Activated CD8-positive, alpha-beta memory T cell treated with anti-CD3 and anti-CD28 coated beads, Interleukin-2, amount 10 ng/mL, durations not matched to agents 7 days and 5 days (primary cell): ENCODE measurements at regions not wholly inside any gene's neighbourhood (a gene's known extent, or its start where the extent isn't known, plus 50 kb on each side); places are given as distances from the start of the nearest gene placed in this dataset.

ENCODE experiments used
- ATAC-seq: fragments of 150-1000 bp; cut with Tn5 transposase; one replicate; pipeline ENCODE4 v1.10.0; 2021; ENCODE audit warnings: moderate library complexity
- CTCF ChIA-PET: fragments of 350-600 bp; sonication (Branson Sonifier 250); formaldehyde crosslinking; loops from one replicate; lab custom pipeline; 2021; ENCODE audit warnings: antibody characterized with exemption; lab: Charles Lee
- DNase-seq: peaks from one replicate; pipeline ENCODE4 v3.0.0-alpha.2; 2020
- H3K27ac Mint-ChIP-seq: one replicate; pipeline ENCODE4 v1.8.0; 2021; ENCODE audit warnings: mild to moderate bottlenecking, mixed read lengths
- H3K27me3 Mint-ChIP-seq: one replicate; pipeline ENCODE4 v1.8.0; 2021; ENCODE audit warnings: mixed read lengths
- H3K36me3 Mint-ChIP-seq: one replicate; pipeline ENCODE4 v1.8.0; 2021; ENCODE audit warnings: mild to moderate bottlenecking, mixed read lengths
- H3K4me1 Mint-ChIP-seq: one replicate; pipeline ENCODE4 v1.8.0; 2021; ENCODE audit warnings: mixed read lengths
- H3K4me3 Mint-ChIP-seq: one replicate; pipeline ENCODE4 v1.8.0; 2021; ENCODE audit warnings: mild to moderate bottlenecking, moderate library complexity, mixed read lengths
- H3K9me3 Mint-ChIP-seq: one replicate; pipeline ENCODE4 v1.8.0; 2022; ENCODE audit warnings: low read depth, mixed read lengths

DNA sequence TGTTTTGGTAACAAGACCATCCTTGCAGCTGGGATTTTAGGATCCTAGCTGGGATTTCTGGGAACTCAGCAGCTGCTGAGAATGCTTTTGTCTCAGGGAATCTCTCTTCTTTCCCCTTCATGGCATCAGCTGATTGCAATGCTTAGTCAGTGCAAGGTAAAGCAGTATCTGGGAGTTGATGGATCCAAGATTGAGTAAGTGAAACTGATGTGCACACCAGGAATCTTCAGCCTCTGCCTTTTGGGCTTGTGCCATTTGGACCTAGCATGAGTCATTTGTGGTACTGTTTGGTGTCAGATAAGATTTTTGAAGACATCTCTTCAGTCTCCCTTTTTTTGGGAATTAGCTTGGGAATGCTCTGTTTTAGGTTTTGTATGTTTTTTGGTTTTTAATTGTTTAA lies 363.3 kb upstream of the TFPI start:
- CTCF ChIA-PET = no interaction called here
- ATAC-seq (no peak), DNase-seq (no peak)
- Mint-ChIP-seq H3K9me3 (peaks cover 2% of the 10 kb centered on the region), H3K27me3 (no peaks in the 10 kb centered on the region), H3K4me1 (no peaks in the 10 kb centered on the region), H3K4me3 (no peak overlapping the region), H3K36me3 (no peaks in the 10 kb centered on the region), H3K27ac (no peak overlapping the region)

DNA sequence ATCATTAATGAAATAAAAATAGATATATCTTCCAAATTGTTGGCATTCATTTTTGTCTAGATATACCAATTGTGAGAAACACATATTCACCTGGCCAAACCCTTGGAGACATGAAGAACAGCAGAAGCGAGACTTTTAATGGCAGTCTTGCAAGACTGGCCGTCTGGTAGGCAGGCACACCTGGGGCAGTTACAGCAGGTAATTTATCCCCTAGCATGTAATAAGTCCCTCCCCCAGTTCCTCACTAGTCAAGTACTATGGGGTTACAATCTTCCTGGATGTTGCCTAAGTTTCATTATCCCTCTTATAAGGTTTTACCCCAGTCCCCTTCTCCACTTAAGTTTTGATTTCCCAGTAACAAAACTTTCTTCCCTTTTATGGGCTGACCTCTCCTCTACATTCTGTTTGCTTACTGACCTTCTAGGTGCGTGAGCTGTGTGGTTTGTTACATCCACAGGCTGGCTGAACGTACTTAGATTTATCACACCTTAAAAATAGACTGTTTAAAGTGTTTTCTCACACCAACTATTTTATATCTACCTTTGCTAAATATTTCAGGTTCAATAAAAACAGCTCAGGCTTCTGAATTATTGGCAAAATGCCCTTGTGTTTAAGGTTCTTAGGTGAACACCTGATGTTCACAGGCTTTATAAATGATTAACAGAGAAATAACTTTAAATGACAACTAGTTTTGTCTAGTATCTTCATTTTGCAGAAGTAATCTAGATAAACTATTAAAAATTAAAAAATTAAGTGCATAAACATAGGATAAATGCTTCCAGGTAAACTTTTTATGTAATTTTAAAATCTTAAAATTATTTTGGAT lies 365.0 kb upstream of the TFPI start:
- H3K4me1 Mint-ChIP-seq = no peaks in the 10 kb centered on the region

DNA sequence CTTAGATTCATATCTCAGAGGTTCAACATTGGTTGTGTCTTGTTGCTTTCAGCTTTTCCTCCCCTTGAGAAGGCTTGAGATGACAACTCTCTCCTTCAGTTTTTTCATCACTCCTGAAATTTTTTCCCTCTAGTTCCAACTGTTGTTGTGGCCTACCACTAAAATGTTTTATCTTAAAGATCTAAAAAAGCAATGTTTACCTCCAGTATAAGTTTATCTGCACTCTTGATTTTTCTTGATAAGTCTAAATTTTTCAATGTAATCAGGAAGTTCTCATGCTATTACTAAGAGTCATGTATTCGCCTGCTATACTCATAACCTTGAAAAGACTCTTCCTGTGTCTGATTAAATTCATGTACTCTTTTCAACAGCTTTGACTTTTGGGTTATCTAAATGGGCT lies 366.3 kb upstream of the TFPI start:
- Mint-ChIP-seq H3K27ac (no peak overlapping the region), H3K4me1 (no peaks in the 10 kb centered on the region), H3K4me3 (no peak overlapping the region), H3K9me3 (peaks cover 2% of the 10 kb centered on the region), H3K36me3 (no peaks in the 10 kb centered on the region), H3K27me3 (no peaks in the 10 kb centered on the region)
- ATAC-seq (no peak), DNase-seq (no peak)
- CTCF ChIA-PET = no interaction called here

More for the DNA sequence above, 365.0 kb upstream of the TFPI start:
- H3K36me3 Mint-ChIP-seq = no peaks in the 10 kb centered on the region
- DNase-seq = no peak
- no peaks in the 10 kb centered on the region for H3K27me3 Mint-ChIP-seq
- peaks cover 2% of the 10 kb centered on the region for H3K9me3 Mint-ChIP-seq
- no peak overlapping the region for H3K27ac Mint-ChIP-seq
- ATAC-seq = no peak
- CTCF ChIA-PET = no interaction called here
- no peak overlapping the region for H3K4me3 Mint-ChIP-seq

DNA sequence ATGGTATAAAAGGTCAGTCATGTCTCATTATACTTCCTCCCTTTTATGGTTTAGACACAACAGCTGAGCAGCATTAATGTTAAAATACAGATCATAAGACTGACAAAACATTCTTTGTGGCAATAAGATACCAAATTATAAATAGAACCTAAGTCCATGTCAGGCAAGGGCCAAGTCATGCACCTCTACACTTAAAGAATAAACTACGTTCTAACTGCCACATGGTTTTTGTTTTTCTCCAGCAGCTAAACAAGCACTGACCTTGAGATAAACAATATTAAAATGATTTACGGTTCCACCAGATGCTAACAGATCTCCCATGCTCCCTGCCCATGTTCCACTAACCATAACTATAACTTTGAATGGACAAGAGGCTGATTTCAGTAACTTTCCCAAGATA lies 368.6 kb upstream of the TFPI start:
- Mint-ChIP-seq H3K4me3 (no peak overlapping the region), H3K4me1 (no peaks in the 10 kb centered on the region), H3K36me3 (no peaks in the 10 kb centered on the region), H3K9me3 (peaks cover 2% of the 10 kb centered on the region), H3K27me3 (no peaks in the 10 kb centered on the region), H3K27ac (no peak overlapping the region)
- ATAC-seq (no peak), DNase-seq (no peak)
- CTCF ChIA-PET = no interaction called here

DNA sequence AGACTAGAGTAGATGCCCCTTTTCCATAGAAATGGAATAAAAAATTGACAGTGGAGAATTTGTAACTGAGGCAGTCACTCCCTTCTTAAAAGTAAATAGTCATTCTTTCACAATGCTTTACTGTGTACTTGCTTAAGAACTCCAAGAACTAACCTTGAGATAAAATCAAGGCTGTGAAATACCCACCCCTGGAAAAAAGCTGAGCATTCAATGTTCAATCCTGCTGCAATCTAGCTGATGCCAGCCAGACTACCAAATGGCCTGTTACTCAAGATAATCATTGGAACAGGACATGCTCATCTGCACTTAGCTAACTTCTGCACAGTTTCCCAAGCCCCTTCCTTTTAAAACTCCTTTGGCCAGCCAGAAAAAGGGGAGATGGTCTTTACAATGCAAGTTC lies 367.4 kb upstream of the GULP1 start:
- ATAC-seq = no peak
- Mint-ChIP-seq H3K4me3 (no peak overlapping the region), H3K4me1 (no peaks in the 10 kb centered on the region), H3K27me3 (no peaks in the 10 kb centered on the region), H3K27ac (no peak overlapping the region), H3K36me3 (no peaks in the 10 kb centered on the region), H3K9me3 (peaks cover 2% of the 10 kb centered on the region)
- CTCF ChIA-PET = no interaction called here
- no peak for DNase-seq

DNA sequence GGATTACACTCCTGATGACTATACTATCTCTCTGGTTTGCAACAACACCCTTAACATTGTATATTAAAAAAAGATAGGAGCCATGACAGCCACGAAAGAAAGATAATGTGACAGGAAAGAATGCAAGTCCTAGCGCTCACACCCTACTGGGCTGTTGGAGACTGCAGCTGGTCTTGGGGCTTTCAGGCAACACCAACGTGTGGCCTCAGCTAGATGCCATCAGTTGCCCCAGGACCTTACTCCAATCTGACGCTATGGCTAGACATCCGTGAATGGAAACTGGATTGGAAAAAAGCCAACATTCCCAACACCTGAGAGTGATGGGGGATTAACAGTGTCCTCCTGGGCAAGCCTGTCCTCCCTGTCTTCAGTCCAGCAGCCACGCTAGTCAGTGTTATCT lies 357.4 kb upstream of the GULP1 start:
- H3K4me1 Mint-ChIP-seq = no peaks in the 10 kb centered on the region
- no peaks in the 10 kb centered on the region for H3K9me3 Mint-ChIP-seq
- no peak for ATAC-seq
- H3K27ac Mint-ChIP-seq = no peak overlapping the region
- CTCF ChIA-PET = no interaction called here
- no peaks in the 10 kb centered on the region for H3K36me3 Mint-ChIP-seq
- no peaks in the 10 kb centered on the region for H3K27me3 Mint-ChIP-seq
- DNase-seq = no peak
- H3K4me3 Mint-ChIP-seq = no peak overlapping the region

DNA sequence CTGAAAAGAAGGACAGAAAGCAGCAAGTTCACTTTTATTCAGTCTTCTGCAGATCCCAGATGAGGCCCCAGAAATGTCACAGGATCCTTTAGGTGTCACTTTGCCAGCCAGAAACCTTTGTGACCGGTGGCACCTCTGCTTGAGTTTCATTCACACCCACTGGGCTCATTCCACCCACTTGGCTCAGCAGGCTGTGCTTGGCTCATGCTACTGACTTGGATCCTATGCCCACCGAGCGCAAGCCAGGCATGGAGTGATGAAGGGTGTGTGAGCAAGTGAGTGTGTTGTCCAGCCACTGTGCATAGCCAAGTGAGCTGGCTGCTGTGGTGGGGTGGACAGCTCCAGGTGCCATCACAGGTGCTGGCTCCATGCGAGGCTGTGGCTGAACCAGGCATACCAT lies 357.0 kb upstream of the GULP1 start:
- Mint-ChIP-seq H3K36me3 (no peaks in the 10 kb centered on the region), H3K27me3 (no peaks in the 10 kb centered on the region), H3K27ac (no peak overlapping the region), H3K4me1 (no peaks in the 10 kb centered on the region), H3K9me3 (no peaks in the 10 kb centered on the region), H3K4me3 (no peak overlapping the region)
- no peak for DNase-seq
- no peak for ATAC-seq
- CTCF ChIA-PET = no interaction called here

DNA sequence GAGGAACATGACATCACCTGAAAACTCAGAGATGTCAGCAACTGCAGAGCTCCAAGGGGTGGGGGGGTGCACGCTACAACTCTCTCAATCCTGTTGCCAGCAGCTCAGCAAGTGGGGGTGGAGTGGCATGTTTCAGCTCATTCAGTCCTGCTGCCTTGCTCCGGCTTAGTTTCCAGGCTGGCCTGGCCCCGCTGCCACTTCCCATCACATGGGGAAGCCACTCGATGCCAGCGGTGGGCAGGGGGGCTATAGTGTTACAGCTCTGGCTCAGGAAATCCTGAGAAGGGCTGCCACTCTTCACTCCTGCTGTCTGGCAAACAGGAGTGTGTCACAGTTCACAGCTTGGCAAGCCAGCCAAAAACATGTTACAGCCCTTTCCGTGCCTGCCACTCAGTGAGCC lies 356.5 kb upstream of the GULP1 start:
- no peaks in the 10 kb centered on the region for H3K4me1 Mint-ChIP-seq
- no peak for ATAC-seq

DNA sequence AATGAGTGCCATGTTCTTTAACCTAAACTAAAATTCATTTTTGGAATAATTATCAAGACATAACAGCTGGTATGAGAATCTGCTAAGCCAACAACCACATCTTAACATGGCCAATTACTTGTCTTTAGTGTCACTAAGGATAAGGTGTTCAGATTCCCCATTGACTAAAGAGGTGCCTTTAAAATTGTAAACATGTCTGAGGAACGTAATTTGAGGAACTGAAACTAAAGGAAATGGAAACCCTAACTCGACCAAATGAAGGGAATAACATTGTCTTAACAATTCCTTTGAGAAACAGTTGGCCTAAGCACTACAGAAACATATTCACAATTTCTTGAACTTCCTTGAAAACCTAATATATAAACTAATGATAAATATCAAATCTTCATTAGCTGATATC lies 355.4 kb upstream of the GULP1 start:
- no peak for ATAC-seq
- Mint-ChIP-seq H3K36me3 (no peaks in the 10 kb centered on the region), H3K4me3 (no peak overlapping the region), H3K27ac (no peak overlapping the region), H3K9me3 (no peaks in the 10 kb centered on the region), H3K4me1 (no peaks in the 10 kb centered on the region), H3K27me3 (no peaks in the 10 kb centered on the region)
- DNase-seq = no peak
- CTCF ChIA-PET = no interaction called here

More for the DNA sequence above, 356.5 kb upstream of the GULP1 start:
- Mint-ChIP-seq H3K4me3 (no peak overlapping the region), H3K9me3 (no peaks in the 10 kb centered on the region), H3K27me3 (no peaks in the 10 kb centered on the region), H3K27ac (no peak overlapping the region), H3K36me3 (no peaks in the 10 kb centered on the region)
- CTCF ChIA-PET = no interaction called here
- no peak for DNase-seq

DNA sequence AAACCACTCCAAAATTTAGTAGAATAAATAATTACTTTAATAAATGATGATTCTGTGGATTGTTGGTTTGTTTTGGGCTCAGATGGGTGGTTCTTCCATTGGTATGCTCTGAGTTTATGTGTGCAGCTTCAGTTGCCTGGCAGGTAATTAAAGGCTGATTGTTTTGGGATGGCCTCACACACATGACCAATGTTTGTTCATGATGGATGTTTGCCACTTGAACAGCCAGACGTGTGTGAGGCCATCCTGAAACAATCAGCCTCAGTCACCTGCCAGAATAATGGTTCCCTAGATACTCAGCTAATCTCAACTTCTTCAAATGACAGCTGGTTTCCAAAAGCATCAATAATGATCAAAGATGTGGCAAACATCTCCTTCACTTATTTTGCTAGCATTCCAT lies 352.5 kb upstream of the GULP1 start:
- Mint-ChIP-seq H3K27ac (no peak overlapping the region), H3K4me3 (no peak overlapping the region), H3K27me3 (no peaks in the 10 kb centered on the region), H3K4me1 (no peaks in the 10 kb centered on the region), H3K9me3 (no peaks in the 10 kb centered on the region), H3K36me3 (no peaks in the 10 kb centered on the region)
- ATAC-seq = no peak
- CTCF ChIA-PET = no interaction called here
- no peak for DNase-seq

DNA sequence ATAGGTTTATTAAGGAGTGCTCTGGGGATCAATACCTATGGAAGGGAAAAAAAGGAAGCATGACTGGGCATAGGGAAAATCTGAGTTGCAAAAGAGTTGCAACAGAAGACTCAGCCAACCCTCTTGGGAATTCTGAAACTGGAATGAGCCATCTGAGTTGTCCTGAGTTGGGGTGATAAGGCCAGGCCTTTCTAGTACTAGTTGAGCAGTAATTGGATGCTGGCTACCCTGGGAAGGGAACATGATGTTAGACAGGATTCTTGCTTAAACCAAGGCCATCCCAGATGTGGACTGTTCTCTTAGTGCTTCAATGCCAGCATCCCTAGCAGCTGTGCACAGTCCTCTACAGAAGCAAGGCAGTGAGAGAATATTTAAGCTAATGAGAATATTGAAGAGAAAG lies 348.8 kb upstream of the GULP1 start:
- CTCF ChIA-PET = no interaction called here
- Mint-ChIP-seq H3K4me3 (no peak overlapping the region), H3K9me3 (no peaks in the 10 kb centered on the region), H3K27me3 (no peaks in the 10 kb centered on the region), H3K36me3 (no peaks in the 10 kb centered on the region), H3K27ac (no peak overlapping the region), H3K4me1 (no peaks in the 10 kb centered on the region)
- ATAC-seq (no peak), DNase-seq (no peak)

DNA sequence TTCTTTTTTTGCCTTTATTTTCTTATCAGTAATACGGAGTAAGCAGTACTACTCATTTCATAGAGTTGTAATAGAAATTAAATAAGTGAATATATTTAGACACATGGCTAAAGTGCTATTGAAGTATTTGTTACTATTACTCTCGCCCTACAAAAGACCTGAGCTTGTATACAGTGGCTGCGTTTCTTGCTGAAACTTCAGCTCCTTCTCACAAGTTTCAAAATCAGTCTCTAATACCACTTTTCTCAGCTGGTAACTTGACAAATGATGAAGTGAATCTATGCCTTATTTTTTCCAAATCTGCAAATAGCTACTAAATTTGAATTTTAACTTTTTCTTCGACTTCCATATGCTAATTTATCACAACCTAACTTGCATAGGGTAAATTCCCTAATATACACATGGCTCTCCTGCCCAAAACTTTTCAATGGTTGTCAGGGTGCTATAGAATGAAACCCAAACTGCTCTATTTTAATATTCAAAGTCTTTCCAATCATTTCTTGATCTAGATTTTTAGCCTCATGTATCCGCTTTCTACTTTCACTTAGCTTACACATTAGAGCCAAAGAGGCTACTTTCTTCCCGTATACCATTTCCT lies 347.8 kb upstream of the GULP1 start:
- Mint-ChIP-seq H3K4me3 (no peak overlapping the region), H3K27ac (no peak overlapping the region), H3K4me1 (no peaks in the 10 kb centered on the region), H3K36me3 (no peaks in the 10 kb centered on the region), H3K27me3 (no peaks in the 10 kb centered on the region), H3K9me3 (no peaks in the 10 kb centered on the region)
- DNase-seq (no peak), ATAC-seq (no peak)
- CTCF ChIA-PET = no interaction called here

DNA sequence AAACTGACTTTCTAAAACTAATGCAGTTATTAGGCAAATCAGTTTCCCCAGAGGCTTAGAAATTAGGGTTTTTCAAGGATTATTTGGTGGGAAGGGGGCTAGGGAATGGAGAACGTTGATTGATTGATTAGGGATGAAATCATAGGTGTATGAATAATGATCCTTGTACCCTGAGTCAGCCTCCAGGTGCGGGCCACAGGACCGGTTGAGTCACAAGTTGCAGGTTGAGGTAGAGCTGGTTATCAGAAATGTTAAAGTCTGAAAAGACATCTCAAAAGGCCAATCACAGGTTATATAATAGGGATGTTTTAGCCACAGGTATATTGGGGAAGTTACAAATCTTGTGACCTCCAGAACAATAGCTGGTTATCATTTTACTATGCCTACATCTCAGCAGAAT lies 341.8 kb upstream of the GULP1 start:
- ATAC-seq (no peak), DNase-seq (no peak)
- H3K27me3 Mint-ChIP-seq = no peaks in the 10 kb centered on the region
- peaks cover 6% of the 10 kb centered on the region for H3K9me3 Mint-ChIP-seq
- H3K36me3 Mint-ChIP-seq = no peaks in the 10 kb centered on the region
- H3K4me3 Mint-ChIP-seq = no peak overlapping the region
- CTCF ChIA-PET = no interaction called here
- no peaks in the 10 kb centered on the region for H3K4me1 Mint-ChIP-seq
- no peak overlapping the region for H3K27ac Mint-ChIP-seq

DNA sequence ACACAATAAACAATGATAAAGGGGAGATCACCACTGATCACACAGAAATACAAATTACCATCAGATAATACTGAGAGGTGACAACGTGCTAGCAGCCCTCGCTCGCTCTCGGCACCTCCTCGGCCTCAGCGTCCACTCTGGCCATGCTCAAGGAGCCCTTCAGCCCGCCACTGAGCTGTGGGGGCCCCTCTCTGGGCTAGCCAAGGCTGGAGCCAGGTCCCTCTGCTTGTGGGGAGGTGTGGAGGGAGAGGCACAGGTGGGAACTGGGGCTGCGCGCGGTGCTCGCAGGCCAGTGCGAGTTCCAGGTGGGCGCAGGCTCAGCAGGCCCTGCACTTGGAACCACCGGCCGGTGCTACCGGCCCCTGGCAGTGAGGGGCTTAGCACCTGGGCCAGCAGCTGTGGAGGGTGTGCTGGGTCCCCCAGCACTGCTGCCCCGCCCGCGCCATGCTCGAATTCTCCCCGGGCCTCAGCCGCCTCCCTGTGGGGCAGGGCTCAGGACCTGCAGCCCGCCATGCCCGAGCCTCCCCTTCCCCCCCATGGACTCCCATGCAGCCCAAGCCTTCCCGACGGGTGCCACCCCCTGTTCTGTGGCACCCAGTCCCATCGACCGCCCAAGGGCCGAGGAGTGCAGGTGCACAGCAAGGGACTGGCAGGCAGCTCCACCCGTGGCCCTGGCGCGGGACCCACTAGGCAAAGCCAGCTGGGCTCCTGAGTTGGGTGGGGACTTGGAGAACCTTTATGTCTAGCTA lies 340.0 kb upstream of the GULP1 start:
- Mint-ChIP-seq H3K36me3 (no peaks in the 10 kb centered on the region), H3K4me1 (no peaks in the 10 kb centered on the region)

More for the DNA sequence above, 340.0 kb upstream of the GULP1 start:
- H3K9me3 Mint-ChIP-seq = peaks cover 6% of the 10 kb centered on the region
- CTCF ChIA-PET = no interaction called here
- no peak for DNase-seq
- no peak for ATAC-seq
- H3K27me3 Mint-ChIP-seq = no peaks in the 10 kb centered on the region
- no peak overlapping the region for H3K27ac Mint-ChIP-seq
- no peak overlapping the region for H3K4me3 Mint-ChIP-seq
